HCT116 (cell line): ENCODE measurements at regions not wholly inside any gene's neighbourhood (a gene's known extent, or its start where the extent isn't known, plus 50 kb on each side); places are given as distances from the start of the nearest gene placed in this dataset.

Source experiments
- CEBPB ChIP-seq: IDR thresholded peaks from 2 replicates; pipeline ENCODE4 v1.6.1; 2012; ENCODE audit warnings: low read depth
- CTCF ChIP-seq, 3 experiments: fragments of 200-600 bp in 1 of 3; sonication (generic) in 1 of 3; IDR thresholded peaks in 2 of 3; conservative IDR thresholded peaks in 1 of 3; 2 replicates each; pipeline ENCODE4 v1.5.1; 2012 to 2017; ENCODE audit warnings: low read depth in 2 of 3, low read length in 2 of 3, antibody characterized with exemption in 1 of 3, borderline replicate concordance in 1 of 3, control low read depth in 1 of 3, mild to moderate bottlenecking in 1 of 3, mixed read lengths in 1 of 3, mixed run types in 1 of 3, moderate library complexity in 1 of 3; ENCODE audit not compliant: insufficient read depth in 1 of 3
- EZH2 ChIP-seq: fragments of 200-600 bp; sonication (generic); IDR thresholded peaks from 2 replicates; pipeline ENCODE4 v1.6.1; 2017; ENCODE audit warnings: antibody characterized with exemption, mixed run types
- EZH2phosphoT487 ChIP-seq: fragments of 200-600 bp; IDR thresholded peaks from 2 replicates; pipeline ENCODE4 v1.6.1; 2018; ENCODE audit warnings: antibody characterized with exemption, borderline replicate concordance
- MAX ChIP-seq: IDR thresholded peaks from 2 replicates; pipeline ENCODE4 v1.6.1; 2012
- POLR2A ChIP-seq: IDR thresholded peaks from 2 replicates; pipeline ENCODE4 v1.7.0; 2011; ENCODE audit warnings: borderline replicate concordance; ENCODE audit not compliant: insufficient read depth, insufficient read length; ENCODE audit errors: extremely low read depth
- POLR2AphosphoS5 ChIP-seq: IDR thresholded peaks from 2 replicates; pipeline ENCODE4 v1.6.1; 2011; ENCODE audit warnings: mild to moderate bottlenecking, low read depth, low read length, moderate library complexity
- REST ChIP-seq: IDR thresholded peaks from 2 replicates; pipeline ENCODE4 v1.6.1; 2012; ENCODE audit warnings: low read depth
- YY1 ChIP-seq: IDR thresholded peaks from 2 replicates; pipeline ENCODE4 v1.6.1; 2011; ENCODE audit warnings: low read length, low read depth, moderate library complexity, mild to moderate bottlenecking; ENCODE audit not compliant: insufficient replicate concordance; ENCODE audit errors: extremely low read depth
- ZBTB33 ChIP-seq: IDR thresholded peaks from 2 replicates; pipeline ENCODE4 v1.6.1; 2011; ENCODE audit warnings: mild to moderate bottlenecking, low read length, moderate library complexity; ENCODE audit not compliant: insufficient replicate concordance; ENCODE audit errors: extremely low read depth
- ZNF274 ChIP-seq: fragments of 200-500 bp; sonication (Bioruptor generic); IDR thresholded peaks from 2 replicates; pipeline ENCODE4 v1.6.1; 2014; ENCODE audit warnings: mild to moderate bottlenecking, low read depth, low read length, inconsistent platforms

GRCh38 chr5:93352186-93352585 is 228.8 kb downstream of the NR2F1-AS1 start:
- no peak for TF ChIP-seq CTCF (IDR thresholded peaks at IDR 0.05 in 2 of 3, conservative IDR thresholded peaks at IDR 0.05 in 1 of 3; ENCODE audit: borderline replicate concordance in 1 of 3, insufficient read depth in 1 of 3, low read depth in 2 of 3, low read length in 2 of 3)
- no peak for TF ChIP-seq CEBPB
- no peak for TF ChIP-seq YY1
- no peak for TF ChIP-seq EZH2phosphoT487
- TF ChIP-seq ZNF274: no peak
- no peak for TF ChIP-seq POLR2AphosphoS5
- no peak for TF ChIP-seq POLR2A
- no peak for TF ChIP-seq REST
- TF ChIP-seq ZBTB33: no peak
- no peak for TF ChIP-seq EZH2
- no peak for TF ChIP-seq MAX
